ENCODE measurements at regions not wholly inside any gene's neighbourhood (a gene's known extent, or its start where the extent isn't known, plus 50 kb on each side); places are given as distances from the start of the nearest gene placed in this dataset.

GRCh38 chr11:112448168-112448567 is 187.5 kb upstream of the PLET1 start:
- TF ChIP-seq, protein P1, sequence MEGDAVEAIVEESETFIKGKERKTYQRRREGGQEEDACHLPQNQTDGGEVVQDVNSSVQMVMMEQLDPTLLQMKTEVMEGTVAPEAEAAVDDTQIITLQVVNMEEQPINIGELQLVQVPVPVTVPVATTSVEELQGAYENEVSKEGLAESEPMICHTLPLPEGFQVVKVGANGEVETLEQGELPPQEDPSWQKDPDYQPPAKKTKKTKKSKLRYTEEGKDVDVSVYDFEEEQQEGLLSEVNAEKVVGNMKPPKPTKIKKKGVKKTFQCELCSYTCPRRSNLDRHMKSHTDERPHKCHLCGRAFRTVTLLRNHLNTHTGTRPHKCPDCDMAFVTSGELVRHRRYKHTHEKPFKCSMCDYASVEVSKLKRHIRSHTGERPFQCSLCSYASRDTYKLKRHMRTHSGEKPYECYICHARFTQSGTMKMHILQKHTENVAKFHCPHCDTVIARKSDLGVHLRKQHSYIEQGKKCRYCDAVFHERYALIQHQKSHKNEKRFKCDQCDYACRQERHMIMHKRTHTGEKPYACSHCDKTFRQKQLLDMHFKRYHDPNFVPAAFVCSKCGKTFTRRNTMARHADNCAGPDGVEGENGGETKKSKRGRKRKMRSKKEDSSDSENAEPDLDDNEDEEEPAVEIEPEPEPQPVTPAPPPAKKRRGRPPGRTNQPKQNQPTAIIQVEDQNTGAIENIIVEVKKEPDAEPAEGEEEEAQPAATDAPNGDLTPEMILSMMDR (IDR thresholded peaks at IDR 0.05), result no peak
- no peak for TF ChIP-seq POLR2AphosphoS5 (IDR thresholded peaks at IDR 0.05)

All from breast epithelium (tissue), 3 donors.